Heart left ventricle (tissue), 13 donors: ENCODE measurements at regions not wholly inside any gene's neighbourhood (a gene's known extent, or its start where the extent isn't known, plus 50 kb on each side); places are given as distances from the start of the nearest gene placed in this dataset.

ENCODE experiments used
- CTCF ChIP-seq, 12 donors: fragments of 200-600 bp; sonication (generic) in 4 of 12; IDR thresholded peaks; one replicate each; pipeline versions ENCODE4 v1.5.0 to v1.8.0; 2018 to 2022; ENCODE audit warnings: antibody characterized with exemption in 12 of 12, mild to moderate bottlenecking in 5 of 12
- POLR2A ChIP-seq, 2 donors: fragments of 450-650 bp; IDR thresholded peaks; one replicate each; pipeline ENCODE4 v1.6.1; 2017; ENCODE audit warnings: antibody characterized with exemption in 2 of 2, mild to moderate bottlenecking in 2 of 2, moderate library complexity in 2 of 2
- donor health status: ischemic (EF 13 %, LVEDD 7.1; RV severe dilation, severe dysfunction).
- donor health status: DM: no; HTN: yes; CAD: no.
- donor health status: DM: no; HTN: no; CAD: no.
- donor health status: ischemic (EF 25% LVEDD 6.9; RV normal size, moderate dysfunction).
- donor health status: ischemic (EF 25% LVEDD 5.7; RV mildly dilated, moderate dysfunction).
- donor health status: ischemic (EF 35%, LVEDD 5.7; RV mildly dilated, moderate dysfunction).
- donor health status: nonischemic (EF 11% LVEDD 7.7; RV severe dilation, severe dysfunction).
- donor health status: DM: yes; HTN: yes; CAD: no.
- donor health status: PGD.
- donor health status: ischemic (EF 29% LVEDD 5.4; RV normal size, mild dysfunction).
- donor health status: nonischemic (EF 23%, LVEDD 6.1; RV moderate dilation, normal function).

- TF ChIP-seq POLR2A (IDR thresholded peaks at IDR 0.05) (no peak), CTCF (IDR thresholded peaks at IDR 0.05) (no peak)
Observed at GRCh38 chr1:94617134-94617805, 75.7 kb upstream of the F3 start.
